ENCODE measurements at regions not wholly inside any gene's neighbourhood (a gene's known extent, or its start where the extent isn't known, plus 50 kb on each side); places are given as distances from the start of the nearest gene placed in this dataset.
"Not testable (repeated sequence)": the region's sequence is repeated elsewhere in the genome, so short reads cannot be mapped to it uniquely, and the experiment has no call there.

DNA sequence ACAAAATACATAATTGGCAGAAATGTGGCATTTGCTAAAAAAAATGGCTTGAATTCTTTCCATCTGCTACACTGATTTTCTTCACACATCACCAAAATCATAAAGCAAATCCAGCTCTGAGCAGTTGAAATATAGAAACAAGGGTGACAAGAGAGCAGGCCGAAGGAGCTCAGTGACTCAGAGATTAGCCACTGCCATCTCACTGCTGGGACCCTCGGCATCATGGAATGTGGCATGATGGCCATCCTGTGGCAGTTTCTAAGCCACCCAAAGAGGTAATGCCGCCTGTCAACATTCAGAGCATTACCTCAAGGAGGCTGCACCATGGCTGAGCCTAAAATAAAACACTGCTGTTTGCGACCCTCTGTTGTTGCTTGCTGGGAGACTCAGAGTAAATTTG lies 80.5 kb upstream of the OSBPL11 start:
- no peaks in the 10 kb centered on the region for H3K9me3 ChIP-seq
- no peak overlapping the region for H3K4me3 ChIP-seq
- no peaks in the 10 kb centered on the region for H3K36me3 ChIP-seq
- H3K27ac ChIP-seq: no peak overlapping the region
- H3K27me3 ChIP-seq: no peaks in the 10 kb centered on the region
- no peak for DNase-seq (ENCODE audit: extremely low spot score in 2 of 2)
- intact Hi-C loops (cut with DNase I): no loop called here
- no peaks in the 10 kb centered on the region for H3K4me1 ChIP-seq
- TF ChIP-seq, protein P1, sequence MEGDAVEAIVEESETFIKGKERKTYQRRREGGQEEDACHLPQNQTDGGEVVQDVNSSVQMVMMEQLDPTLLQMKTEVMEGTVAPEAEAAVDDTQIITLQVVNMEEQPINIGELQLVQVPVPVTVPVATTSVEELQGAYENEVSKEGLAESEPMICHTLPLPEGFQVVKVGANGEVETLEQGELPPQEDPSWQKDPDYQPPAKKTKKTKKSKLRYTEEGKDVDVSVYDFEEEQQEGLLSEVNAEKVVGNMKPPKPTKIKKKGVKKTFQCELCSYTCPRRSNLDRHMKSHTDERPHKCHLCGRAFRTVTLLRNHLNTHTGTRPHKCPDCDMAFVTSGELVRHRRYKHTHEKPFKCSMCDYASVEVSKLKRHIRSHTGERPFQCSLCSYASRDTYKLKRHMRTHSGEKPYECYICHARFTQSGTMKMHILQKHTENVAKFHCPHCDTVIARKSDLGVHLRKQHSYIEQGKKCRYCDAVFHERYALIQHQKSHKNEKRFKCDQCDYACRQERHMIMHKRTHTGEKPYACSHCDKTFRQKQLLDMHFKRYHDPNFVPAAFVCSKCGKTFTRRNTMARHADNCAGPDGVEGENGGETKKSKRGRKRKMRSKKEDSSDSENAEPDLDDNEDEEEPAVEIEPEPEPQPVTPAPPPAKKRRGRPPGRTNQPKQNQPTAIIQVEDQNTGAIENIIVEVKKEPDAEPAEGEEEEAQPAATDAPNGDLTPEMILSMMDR (IDR thresholded peaks at IDR 0.05): no peak
- TF ChIP-seq POLR2A (IDR thresholded peaks at IDR 0.05) (no peak), POLR2AphosphoS5 (IDR thresholded peaks at IDR 0.05; ENCODE audit: insufficient read depth in 1 of 2, low read depth in 1 of 2) (no peak)

DNA sequence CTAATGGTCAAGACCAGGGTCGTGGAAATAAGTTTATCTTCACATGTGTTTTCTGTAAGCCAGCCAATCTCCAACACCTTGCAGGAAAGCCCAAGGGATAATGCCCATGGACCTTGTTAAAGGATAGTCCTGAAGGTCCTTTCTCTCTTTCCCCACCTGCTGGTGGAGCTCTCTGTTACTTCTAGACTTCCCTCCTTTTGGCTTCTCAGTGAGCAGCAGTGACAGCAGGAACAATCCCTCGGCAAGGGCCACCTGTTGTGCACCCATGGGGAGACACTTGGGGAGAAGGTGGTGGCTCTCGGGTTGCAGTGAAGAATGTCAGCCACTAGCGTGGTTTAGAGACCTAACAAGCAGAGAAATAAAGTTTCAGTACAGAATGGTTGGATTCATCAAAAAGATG lies 84.0 kb upstream of the OSBPL11 start:
- H3K4me3 ChIP-seq: no peak overlapping the region
- peaks cover 7% of the 10 kb centered on the region for H3K4me1 ChIP-seq
- H3K36me3 ChIP-seq: no peaks in the 10 kb centered on the region
- DNase-seq (ENCODE audit: extremely low spot score in 2 of 2): no peak
- intact Hi-C loops (cut with DNase I): no loop called here
- no peak overlapping the region for H3K27ac ChIP-seq
- H3K9me3 ChIP-seq: no peaks in the 10 kb centered on the region
- TF ChIP-seq POLR2AphosphoS5 (IDR thresholded peaks at IDR 0.05; ENCODE audit: insufficient read depth in 1 of 2, low read depth in 1 of 2) (no peak), POLR2A (IDR thresholded peaks at IDR 0.05) (no peak)
- TF ChIP-seq, protein P1 (IDR thresholded peaks at IDR 0.05): no peak
- H3K27me3 ChIP-seq: no peaks in the 10 kb centered on the region

DNA sequence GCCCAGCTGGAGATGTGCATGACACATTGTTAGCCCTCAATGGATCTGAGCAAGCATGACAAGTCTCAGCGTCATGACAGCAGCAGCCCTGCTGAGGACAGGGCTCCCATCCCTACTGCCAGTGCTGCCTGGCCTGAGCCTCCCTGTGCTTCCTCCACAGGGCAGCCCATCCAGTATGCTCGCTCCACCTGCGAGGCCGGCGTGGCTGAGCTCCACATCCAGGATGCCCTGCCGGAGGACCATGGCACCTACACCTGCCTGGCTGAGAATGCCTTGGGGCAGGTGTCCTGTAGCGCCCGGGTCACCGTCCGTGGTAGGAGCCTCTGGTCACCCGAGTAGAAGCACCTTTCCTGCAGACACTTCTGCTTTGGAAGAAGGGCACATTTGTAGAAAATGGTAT lies 85.8 kb upstream of the OSBPL11 start:
- H3K36me3 ChIP-seq: no peaks in the 10 kb centered on the region
- peaks cover 7% of the 10 kb centered on the region for H3K4me1 ChIP-seq
- no peak overlapping the region for H3K4me3 ChIP-seq
- intact Hi-C loops (cut with DNase I): no loop called here
- H3K27me3 ChIP-seq: no peaks in the 10 kb centered on the region
- DNase-seq (ENCODE audit: extremely low spot score in 2 of 2): no peak
- no peak overlapping the region for H3K27ac ChIP-seq
- TF ChIP-seq, protein P1 (IDR thresholded peaks at IDR 0.05): no peak
- TF ChIP-seq POLR2A (IDR thresholded peaks at IDR 0.05) (no peak), POLR2AphosphoS5 (IDR thresholded peaks at IDR 0.05; ENCODE audit: insufficient read depth in 1 of 2, low read depth in 1 of 2) (no peak)
- H3K9me3 ChIP-seq: no peaks in the 10 kb centered on the region

DNA sequence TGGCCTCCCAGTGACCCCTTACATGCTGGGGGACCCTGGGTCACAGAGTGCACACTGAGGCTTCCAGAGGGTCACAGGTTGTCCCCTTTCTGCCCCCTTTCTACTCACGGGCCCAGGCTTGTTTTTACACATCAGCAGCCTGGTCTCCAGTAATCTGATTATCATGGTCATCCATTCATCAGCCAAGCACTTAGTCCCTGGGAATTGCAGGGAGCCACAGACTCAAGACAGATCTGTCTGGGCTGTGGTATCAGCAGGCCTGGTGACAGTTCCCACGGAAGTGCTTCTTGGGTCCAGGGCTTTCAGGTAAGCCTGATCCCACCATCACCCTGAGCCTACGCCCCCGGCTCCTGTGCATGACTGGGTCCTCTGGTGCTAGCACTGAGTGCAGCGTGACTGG lies 86.6 kb upstream of the OSBPL11 start:
- H3K27ac ChIP-seq; H3K9me3 ChIP-seq; H3K36me3 ChIP-seq; H3K4me3 ChIP-seq; intact Hi-C loops (cut with DNase I); DNase-seq (ENCODE audit: extremely low spot score in 2 of 2); H3K4me1 ChIP-seq; H3K27me3 ChIP-seq: not testable (repeated sequence)

DNA sequence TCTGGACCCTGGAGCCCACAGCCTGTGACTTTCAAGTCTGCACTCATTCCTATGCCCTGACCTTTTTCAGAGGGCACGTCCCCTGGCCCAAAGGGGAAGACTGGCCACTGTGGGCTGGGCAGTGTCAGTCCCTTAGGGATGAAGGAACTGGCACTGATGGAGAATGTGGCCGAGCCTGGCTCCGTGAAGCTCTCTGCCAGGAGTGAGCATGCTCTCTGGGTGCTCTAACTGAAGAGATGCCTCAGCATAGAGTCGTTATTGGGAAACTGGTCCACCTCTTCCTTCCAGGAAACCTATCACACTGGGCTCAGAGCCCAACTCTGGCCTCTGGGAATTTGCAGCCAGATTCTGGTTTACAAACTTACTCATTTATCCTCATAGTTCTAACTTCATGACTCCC lies 87.3 kb upstream of the OSBPL11 start:
- peak overlapping the region; percentile 27 for H3K27ac ChIP-seq
- H3K4me3 ChIP-seq; intact Hi-C loops (cut with DNase I); DNase-seq (ENCODE audit: extremely low spot score in 2 of 2); H3K4me1 ChIP-seq; H3K9me3 ChIP-seq; H3K36me3 ChIP-seq; H3K27me3 ChIP-seq: not testable (repeated sequence)

DNA sequence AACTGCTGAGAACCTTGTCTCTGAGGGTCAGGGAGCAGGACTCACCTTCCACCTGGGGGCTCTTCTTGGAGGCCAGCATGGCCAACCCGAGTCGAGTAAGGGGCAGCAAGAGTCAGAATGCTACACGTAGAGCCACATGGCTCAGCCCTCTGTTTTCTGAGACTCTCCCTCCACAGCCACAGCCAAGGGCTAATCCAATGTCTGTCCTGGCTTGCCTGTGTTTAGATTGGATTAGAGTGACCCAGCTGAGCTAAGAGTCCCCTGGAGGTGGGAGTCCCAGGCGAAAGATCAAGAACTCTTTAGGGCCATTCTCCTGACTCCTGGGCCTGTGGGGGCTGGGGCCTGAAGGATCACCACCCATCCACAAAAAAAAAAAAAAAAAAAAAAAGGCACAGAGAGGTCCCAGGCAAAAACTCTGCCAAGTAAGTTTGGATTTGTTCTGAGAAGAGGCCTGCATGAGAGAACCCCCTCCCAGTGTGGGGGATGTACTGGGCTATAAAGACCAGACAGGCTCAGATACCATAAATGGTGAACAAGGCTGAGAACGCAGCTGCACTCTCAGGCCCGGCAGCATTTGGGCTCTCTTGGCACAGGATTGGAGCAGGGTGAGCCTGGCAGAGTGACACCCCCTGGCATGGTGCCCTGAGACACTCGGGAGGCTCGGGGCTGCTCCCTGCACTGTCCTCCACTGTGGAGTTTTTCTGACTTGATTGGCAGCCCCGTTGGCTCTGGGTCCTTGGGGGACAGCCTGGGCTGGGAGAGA lies 88.0 kb upstream of the OSBPL11 start:
- Histone ChIP-seq H3K9me3 (no peaks in the 10 kb centered on the region), H3K4me3 (no peak overlapping the region), H3K27ac (peak overlapping the region; percentile 27), H3K27me3 (no peaks in the 10 kb centered on the region), H3K4me1 (peaks cover 7% of the 10 kb centered on the region), H3K36me3 (no peaks in the 10 kb centered on the region)
- DNase-seq (ENCODE audit: extremely low spot score in 2 of 2): no peak
- TF ChIP-seq POLR2A (IDR thresholded peaks at IDR 0.05): no peak
- no peak for TF ChIP-seq POLR2AphosphoS5 (IDR thresholded peaks at IDR 0.05; ENCODE audit: insufficient read depth in 1 of 2, low read depth in 1 of 2)
- TF ChIP-seq, protein P1 (IDR thresholded peaks at IDR 0.05): no peak
- intact Hi-C loops (cut with DNase I): no loop called here
